Stomach (tissue), 4 donors: ENCODE measurements at regions not wholly inside any gene's neighbourhood (a gene's known extent, or its start where the extent isn't known, plus 50 kb on each side); places are given as distances from the start of the nearest gene placed in this dataset.

Experiments
- CTCF ChIP-seq, 7 experiments: fragments of 450-650 bp in 4 of 7; fragments of 200-600 bp in 3 of 7; sonication (generic) in 3 of 7; IDR thresholded peaks; one replicate each; pipeline ENCODE4 v1.5.1; 2016 to 2019; ENCODE audit warnings: antibody characterized with exemption in 7 of 7, control low read depth in 2 of 7, mild to moderate bottlenecking in 1 of 7
- EP300 ChIP-seq: sonication (generic); formaldehyde crosslinking; IDR thresholded peaks from one replicate; pipeline ENCODE4 v1.6.1; 2017; ENCODE audit warnings: antibody characterized with exemption
- POLR2A ChIP-seq, 4 donors: fragments of 450-650 bp; IDR thresholded peaks; one replicate each; pipeline ENCODE4 v1.6.1; 2016; ENCODE audit warnings: antibody characterized with exemption in 4 of 4, control low read depth in 2 of 4, mild to moderate bottlenecking in 1 of 4, moderate library complexity in 1 of 4
- POLR2AphosphoS5 ChIP-seq, 3 donors: sonication (generic); formaldehyde crosslinking; IDR thresholded peaks; one replicate each; pipeline ENCODE4 v1.6.1; 2016; ENCODE audit warnings: antibody characterized with exemption in 3 of 3

- TF ChIP-seq CTCF (IDR thresholded peaks at IDR 0.05) = no peak
- no peak for TF ChIP-seq POLR2A (IDR thresholded peaks at IDR 0.05)
- TF ChIP-seq POLR2AphosphoS5 (IDR thresholded peaks at IDR 0.05) = no peak
- TF ChIP-seq EP300 = no peak
These were observed 123.5 kb upstream of the ZNF32 start for GRCh38 chr10:43772171-43772570.
